HEK293T (cell line): ENCODE measurements at regions not wholly inside any gene's neighbourhood (a gene's known extent, or its start where the extent isn't known, plus 50 kb on each side); places are given as distances from the start of the nearest gene placed in this dataset.

Experiments used
- BHLHE40 ChIP-seq: fragments of 450-650 bp; IDR thresholded peaks from 2 replicates; pipeline ENCODE4 v1.6.1; 2016; ENCODE audit warnings: mild to moderate bottlenecking, moderate library complexity, borderline replicate concordance
- CTBP1 ChIP-seq: fragments of 450-650 bp; IDR thresholded peaks from 2 replicates; pipeline ENCODE4 v1.6.1; 2016; ENCODE audit warnings: borderline replicate concordance
- ELF4 ChIP-seq: fragments of 450-650 bp; IDR thresholded peaks from 2 replicates; pipeline ENCODE4 v1.6.1; 2017; ENCODE audit warnings: antibody characterized with exemption
- FOXM1 ChIP-seq: fragments of 450-650 bp; IDR thresholded peaks from 2 replicates; pipeline ENCODE4 v1.6.1; 2017; ENCODE audit warnings: mild to moderate bottlenecking, borderline replicate concordance
- HDGF ChIP-seq: fragments of 450-650 bp; IDR thresholded peaks from 2 replicates; pipeline ENCODE4 v1.6.1; 2017; ENCODE audit warnings: antibody characterized with exemption, borderline replicate concordance
- L3MBTL2 ChIP-seq: fragments of 450-650 bp; conservative IDR thresholded peaks from 2 replicates; pipeline ENCODE4 v1.6.1; 2016; ENCODE audit warnings: mild to moderate bottlenecking
- LEF1 ChIP-seq: fragments of 450-650 bp; IDR thresholded peaks from 2 replicates; pipeline ENCODE4 v1.6.1; 2017; ENCODE audit warnings: mild to moderate bottlenecking, borderline replicate concordance
- NFRKB ChIP-seq: fragments of 450-650 bp; IDR thresholded peaks from 2 replicates; pipeline ENCODE4 v1.6.1; 2016; ENCODE audit warnings: mild to moderate bottlenecking, moderate library complexity
- PKNOX1 ChIP-seq: fragments of 450-650 bp; IDR thresholded peaks from 2 replicates; pipeline ENCODE4 v1.6.1; 2016
- SP1 ChIP-seq: fragments of 450-650 bp; IDR thresholded peaks from 2 replicates; pipeline ENCODE4 v1.6.1; 2017
- SUZ12 ChIP-seq: fragments of 450-650 bp; IDR thresholded peaks from 2 replicates; pipeline ENCODE4 v1.6.1; 2016; ENCODE audit warnings: mild to moderate bottlenecking
- TARDBP ChIP-seq: fragments of 450-650 bp; IDR thresholded peaks from 2 replicates; pipeline ENCODE4 v1.6.1; 2016
- ZNF384 ChIP-seq: fragments of 450-650 bp; IDR thresholded peaks from 2 replicates; pipeline ENCODE4 v1.6.1; 2016

- no peak for TF ChIP-seq SP1
- TF ChIP-seq ELF4, result no peak
- TF ChIP-seq LEF1, result no peak
- TF ChIP-seq FOXM1, result no peak
- TF ChIP-seq NFRKB, result no peak
- no peak for TF ChIP-seq CTBP1
- TF ChIP-seq L3MBTL2, result no peak
- no peak for TF ChIP-seq SUZ12
- no peak for TF ChIP-seq HDGF
- TF ChIP-seq TARDBP, result no peak
- TF ChIP-seq PKNOX1, result no peak
- no peak for TF ChIP-seq BHLHE40
- TF ChIP-seq ZNF384, result no peak
These were observed 199.4 kb downstream of the STK31 start for GRCh38 chr7:23909426-23909825.
